Esophagus squamous epithelium (tissue), 5 donors: ENCODE measurements at regions not wholly inside any gene's neighbourhood (a gene's known extent, or its start where the extent isn't known, plus 50 kb on each side); places are given as distances from the start of the nearest gene placed in this dataset.
"Not testable (repeated sequence)": the region's sequence is repeated elsewhere in the genome, so short reads cannot be mapped to it uniquely, and the experiment has no call there.

Source experiments
- DNase-seq: peaks from one replicate; lab custom pipeline; 2025; lab: John Stamatoyannopoulos, UW
- H3K27ac ChIP-seq, 4 donors: fragments of 200-600 bp; sonication (generic); one replicate each; pipeline ENCODE4 v1.5.1; 2016 to 2019; ENCODE audit warnings: mild to moderate bottlenecking in 1 of 4
- H3K27me3 ChIP-seq, 4 donors: fragments of 200-600 bp; sonication (generic); 1 replicate in 3 of 4; 2 replicates in 1 of 4; pipeline versions ENCODE4 v1.5.1 to v1.6.0; 2017 to 2021; ENCODE audit warnings: antibody characterized with exemption in 1 of 4
- H3K36me3 ChIP-seq, 3 donors: fragments of 200-600 bp; sonication (generic); one replicate each; pipeline ENCODE4 v1.5.1; 2016 to 2019
- H3K4me1 ChIP-seq, 3 donors: fragments of 200-600 bp; sonication (generic); one replicate each; pipeline ENCODE4 v1.5.1; 2017 to 2019
- H3K4me3 ChIP-seq, 4 donors: fragments of 200-600 bp; sonication (generic); 1 replicate in 3 of 4; 2 replicates in 1 of 4; pipeline ENCODE4 v1.5.1; 2016 to 2019; ENCODE audit warnings: mild to moderate bottlenecking in 2 of 4, moderate library complexity in 1 of 4
- H3K9me3 ChIP-seq, 3 donors: fragments of 200-600 bp; sonication (generic); one replicate each; pipeline ENCODE4 v1.5.1; 2016 to 2019
- POLR2A ChIP-seq, 4 donors: fragments of 450-650 bp; IDR thresholded peaks; one replicate each; pipeline ENCODE4 v1.6.1; 2017; ENCODE audit warnings: antibody characterized with exemption in 4 of 4, mild to moderate bottlenecking in 4 of 4, moderate library complexity in 3 of 4
- WGBS, 2 donors: methylation state at CpG; one replicate each; pipeline ENCODE4 v1.1.5; 2018; 5-methylcytosine and 5-hydroxymethylcytosine counted together
- intact Hi-C: fragments of 100-400 bp; cut with DNase I; formaldehyde crosslinking; loops from one replicate; pipeline ENCODE4 v1.15.0; 2022
- TF ChIP-seq, protein P1 (sequence below), 6 experiments: fragments of 450-650 bp in 4 of 6; fragments of 200-600 bp in 2 of 6; sonication (generic) in 2 of 6; IDR thresholded peaks; one replicate each; pipeline ENCODE4 v1.5.1; 2016 to 2019; ENCODE audit warnings: antibody characterized with exemption in 6 of 6, mild to moderate bottlenecking in 4 of 6, moderate library complexity in 4 of 6
- donor health status: DM: yes; HTN: yes; CAD: no.

DNA sequence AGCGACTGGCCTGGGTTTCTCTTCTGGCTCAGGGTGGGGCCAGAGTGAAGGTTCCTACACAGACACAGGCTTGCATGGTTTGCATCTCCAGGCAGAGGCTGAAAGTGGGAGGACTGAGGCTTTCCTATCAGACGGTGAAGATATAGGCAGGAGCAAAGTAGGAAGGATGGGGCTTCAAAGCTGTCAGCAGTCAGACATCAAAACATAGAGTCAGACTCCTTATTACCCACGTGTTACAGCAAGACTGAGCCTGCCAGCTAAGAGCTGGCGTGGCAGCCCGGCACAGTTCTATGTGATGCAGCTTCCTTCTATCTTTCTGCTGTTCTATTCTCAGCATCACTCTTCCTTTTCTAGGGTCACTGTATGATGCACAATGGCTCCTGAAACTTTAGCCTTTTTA, 445.1 kb downstream of the DOK5 start:
- intact Hi-C loops = no loop called here
- H3K27me3 ChIP-seq = no peaks in the 10 kb centered on the region
- 35 to 53% methylated on average over 5 of the region's 5 CpGs for WGBS, 2 donors

DNA sequence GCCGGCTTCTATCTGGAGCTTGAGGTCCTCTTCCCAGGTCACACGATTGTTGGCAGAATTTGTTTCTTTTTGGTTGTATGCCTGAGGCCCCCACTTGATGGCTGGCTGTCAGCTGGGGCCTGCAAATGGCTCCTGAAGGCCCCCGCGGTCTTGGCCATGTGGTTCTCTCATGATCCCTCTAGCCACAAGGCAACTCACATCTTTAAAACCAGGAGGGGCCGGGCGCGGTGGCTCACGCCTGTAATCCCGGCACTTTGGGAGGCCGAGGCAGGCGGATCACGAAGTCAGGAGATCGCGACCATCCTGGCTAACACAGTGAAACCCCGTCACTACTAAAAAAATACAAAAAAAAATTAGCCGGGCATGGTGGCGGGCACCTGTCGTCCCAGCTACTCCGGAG, 443.6 kb downstream of the DOK5 start:
- WGBS, 2 donors = 84 to 87% methylated on average over 2 to 10 of the region's 19 CpGs
- H3K27ac ChIP-seq, H3K4me1 ChIP-seq, intact Hi-C loops, H3K4me3 ChIP-seq, H3K9me3 ChIP-seq, H3K36me3 ChIP-seq, H3K27me3 ChIP-seq, DNase-seq: not testable (repeated sequence)

More for the DNA sequence above, 445.1 kb downstream of the DOK5 start:
- Histone ChIP-seq H3K4me3 (no peak overlapping the region), H3K36me3 (no peaks in the 10 kb centered on the region), H3K27ac (no peak overlapping the region), H3K4me1 (no peaks in the 10 kb centered on the region), H3K9me3 (no peaks in the 10 kb centered on the region)
- DNase-seq = no peak
- no peak for TF ChIP-seq POLR2A (IDR thresholded peaks at IDR 0.05)

DNA sequence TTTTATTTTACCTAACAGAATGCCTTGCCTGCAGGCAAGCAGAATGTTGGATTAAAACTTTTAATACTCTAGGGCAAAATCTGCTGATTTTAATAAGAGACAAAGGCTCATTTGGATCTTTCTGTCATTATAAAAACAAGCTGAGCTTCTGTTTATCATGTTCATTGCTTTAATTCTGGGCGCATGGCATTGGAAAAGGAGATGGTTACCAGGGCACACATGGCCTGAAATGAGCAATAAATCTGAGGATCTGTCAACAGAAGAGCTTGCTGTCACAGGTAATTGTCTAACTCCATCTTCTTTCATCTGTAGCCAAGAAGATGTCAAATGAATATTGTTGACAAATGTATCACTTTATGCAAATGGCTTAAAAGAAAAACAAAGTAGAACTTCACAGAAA, 439.6 kb downstream of the DOK5 start:
- intact Hi-C loops = no loop called here
- TF ChIP-seq POLR2A (IDR thresholded peaks at IDR 0.05) = no peak
- TF ChIP-seq, protein P1, sequence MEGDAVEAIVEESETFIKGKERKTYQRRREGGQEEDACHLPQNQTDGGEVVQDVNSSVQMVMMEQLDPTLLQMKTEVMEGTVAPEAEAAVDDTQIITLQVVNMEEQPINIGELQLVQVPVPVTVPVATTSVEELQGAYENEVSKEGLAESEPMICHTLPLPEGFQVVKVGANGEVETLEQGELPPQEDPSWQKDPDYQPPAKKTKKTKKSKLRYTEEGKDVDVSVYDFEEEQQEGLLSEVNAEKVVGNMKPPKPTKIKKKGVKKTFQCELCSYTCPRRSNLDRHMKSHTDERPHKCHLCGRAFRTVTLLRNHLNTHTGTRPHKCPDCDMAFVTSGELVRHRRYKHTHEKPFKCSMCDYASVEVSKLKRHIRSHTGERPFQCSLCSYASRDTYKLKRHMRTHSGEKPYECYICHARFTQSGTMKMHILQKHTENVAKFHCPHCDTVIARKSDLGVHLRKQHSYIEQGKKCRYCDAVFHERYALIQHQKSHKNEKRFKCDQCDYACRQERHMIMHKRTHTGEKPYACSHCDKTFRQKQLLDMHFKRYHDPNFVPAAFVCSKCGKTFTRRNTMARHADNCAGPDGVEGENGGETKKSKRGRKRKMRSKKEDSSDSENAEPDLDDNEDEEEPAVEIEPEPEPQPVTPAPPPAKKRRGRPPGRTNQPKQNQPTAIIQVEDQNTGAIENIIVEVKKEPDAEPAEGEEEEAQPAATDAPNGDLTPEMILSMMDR (IDR thresholded peaks at IDR 0.05) = no peak
- 21 to 43% methylated on average over 1 of the region's 1 CpG for WGBS, 2 donors
- DNase-seq = no peak
- H3K27me3 ChIP-seq = no peaks in the 10 kb centered on the region
- H3K36me3 ChIP-seq = no peaks in the 10 kb centered on the region
- no peak overlapping the region for H3K4me3 ChIP-seq
- H3K4me1 ChIP-seq = no peaks in the 10 kb centered on the region
- H3K9me3 ChIP-seq = no peaks in the 10 kb centered on the region
- H3K27ac ChIP-seq = no peak overlapping the region

DNA sequence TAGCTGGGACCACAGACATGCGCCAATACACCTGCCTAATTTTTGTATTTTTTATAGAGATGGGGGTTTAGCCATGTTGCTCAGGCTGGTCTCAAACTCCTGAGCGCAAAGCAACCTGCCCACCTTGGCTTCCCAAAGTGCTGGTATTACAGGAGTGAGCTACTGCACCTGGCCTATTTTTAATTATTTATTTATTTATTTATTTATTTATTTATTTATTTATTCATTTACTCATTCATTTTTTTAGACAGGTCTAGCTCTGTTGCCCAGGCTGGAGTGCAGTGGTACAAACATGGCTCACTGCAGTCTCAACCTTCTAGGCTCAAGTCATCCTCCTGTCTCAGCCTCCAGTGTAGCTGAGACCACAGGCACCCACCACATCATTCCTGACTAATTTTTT, 434.3 kb downstream of the DOK5 start:
- Histone ChIP-seq H3K4me1 (no peaks in the 10 kb centered on the region), H3K9me3 (no peaks in the 10 kb centered on the region), H3K27me3 (no peaks in the 10 kb centered on the region), H3K36me3 (no peaks in the 10 kb centered on the region), H3K27ac (no peak overlapping the region), H3K4me3 (no peak overlapping the region)
- intact Hi-C loops = no loop called here
- no peak for DNase-seq
- no peak for TF ChIP-seq POLR2A (IDR thresholded peaks at IDR 0.05)
- TF ChIP-seq, protein P1 (IDR thresholded peaks at IDR 0.05) = no peak
- WGBS, 2 donors = 91 to 96% methylated on average over 2 of the region's 2 CpGs

DNA sequence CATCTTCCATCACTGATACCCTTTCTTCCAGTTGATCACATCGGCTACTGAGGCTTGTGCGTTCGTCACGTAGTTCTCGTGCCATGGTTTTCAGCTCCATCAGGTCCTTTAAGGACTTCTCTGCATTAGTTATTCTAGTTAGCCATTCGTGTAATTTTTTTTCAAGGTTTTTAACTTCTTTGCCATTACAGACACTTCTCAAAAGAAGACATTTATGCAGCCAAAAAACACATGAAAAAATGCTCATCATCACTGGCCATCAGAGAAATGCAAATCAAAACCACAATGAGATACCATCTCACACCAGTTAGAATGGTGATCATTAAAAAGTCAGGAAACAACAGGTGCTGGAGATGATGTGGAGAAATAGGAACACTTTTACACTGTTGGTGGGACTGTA, 430.7 kb downstream of the DOK5 start:
- H3K9me3 ChIP-seq, intact Hi-C loops, H3K27me3 ChIP-seq, H3K27ac ChIP-seq, H3K36me3 ChIP-seq, H3K4me3 ChIP-seq, H3K4me1 ChIP-seq, DNase-seq: not testable (repeated sequence)
- WGBS, 2 donors = 89% methylated on average over 6 of the region's 6 CpGs; no CpG with 5 or more reads in 1 of the 2 donors

DNA sequence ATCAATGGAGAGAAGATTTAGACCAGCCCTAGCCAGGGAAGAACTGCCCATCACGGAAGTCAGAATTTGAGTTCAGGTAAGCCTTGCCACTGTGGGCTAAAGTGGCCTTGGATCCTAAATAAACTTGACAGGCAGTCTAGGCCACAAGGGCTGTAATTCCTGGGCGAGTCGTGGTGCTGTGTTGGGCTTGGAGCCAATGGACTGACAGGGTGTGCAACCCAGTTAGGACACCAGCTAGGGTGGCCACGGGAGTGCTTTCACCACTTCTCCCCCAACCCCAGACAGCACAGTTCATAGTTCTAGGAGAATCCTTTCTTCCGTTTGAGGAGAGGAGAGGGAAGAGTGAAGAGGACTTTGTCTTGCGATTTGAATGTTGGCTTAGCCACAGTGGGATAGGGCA, 422.4 kb downstream of the DOK5 start:
- DNase-seq = no peak
- no peak for TF ChIP-seq POLR2A (IDR thresholded peaks at IDR 0.05)
- TF ChIP-seq, protein P1 (IDR thresholded peaks at IDR 0.05) = no peak
- WGBS, 2 donors = 78% methylated on average over 6 of the region's 6 CpGs; no CpG with 5 or more reads in 1 of the 2 donors

DNA sequence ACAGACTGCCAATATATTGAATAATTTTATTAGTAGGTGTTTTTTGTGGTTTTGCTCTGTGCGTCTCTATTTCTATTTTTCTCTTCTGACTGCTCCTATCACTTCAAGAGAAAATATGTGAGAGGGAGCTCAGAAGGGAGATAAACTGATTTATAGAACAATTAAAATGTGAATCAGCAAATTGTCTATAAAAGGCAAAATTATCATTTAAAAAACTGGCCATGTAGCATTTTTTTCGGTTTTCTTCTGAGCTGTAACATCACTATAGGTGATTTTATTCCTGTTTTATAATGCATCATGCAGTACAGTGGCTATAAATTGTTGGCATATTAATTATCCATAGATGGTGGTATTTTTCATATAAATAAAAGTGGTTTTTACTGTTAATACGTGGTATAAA, 416.5 kb downstream of the DOK5 start:
- intact Hi-C loops = no loop called here
- Histone ChIP-seq H3K36me3 (no peaks in the 10 kb centered on the region), H3K27ac (no peak overlapping the region), H3K4me1 (no peaks in the 10 kb centered on the region), H3K4me3 (no peak overlapping the region), H3K9me3 (no peaks in the 10 kb centered on the region), H3K27me3 (no peaks in the 10 kb centered on the region)
- 51% methylated on average over 3 of the region's 3 CpGs for WGBS, 2 donors
- no peak for DNase-seq
- TF ChIP-seq POLR2A (IDR thresholded peaks at IDR 0.05) = no peak
- TF ChIP-seq, protein P1 (IDR thresholded peaks at IDR 0.05) = no peak

More for the DNA sequence above, 422.4 kb downstream of the DOK5 start:
- Histone ChIP-seq H3K27me3 (no peaks in the 10 kb centered on the region), H3K27ac (no peak overlapping the region), H3K36me3 (no peaks in the 10 kb centered on the region), H3K4me3 (no peak overlapping the region), H3K4me1 (no peaks in the 10 kb centered on the region), H3K9me3 (peaks cover 0 to 16% (median 0%) of the 10 kb centered on the region in 3 donors)
- intact Hi-C loops = no loop called here
